Small intestine (tissue), 7 donors: ENCODE measurements at regions not wholly inside any gene's neighbourhood (a gene's known extent, or its start where the extent isn't known, plus 50 kb on each side); places are given as distances from the start of the nearest gene placed in this dataset.
"Not testable (repeated sequence)": the region's sequence is repeated elsewhere in the genome, so short reads cannot be mapped to it uniquely, and the experiment has no call there.

Experiments
- DNase-seq, 2 donors: peaks; one replicate each; pipeline versions ENCODE4 v3.0.0 to v3.0.0-alpha.2; 2013
- FAIRE-seq: peaks from 2 replicates; lab custom pipeline; 2012; peaks lifted over from hg19 to GRCh38; lab: Jason Lieb, UNC
- H3K27ac ChIP-seq, 3 donors: one replicate each; pipeline ENCODE4 v1.5.1; 2013; ENCODE audit warnings: low read length in 2 of 3, mild to moderate bottlenecking in 2 of 3, control low read depth in 1 of 3, inconsistent platforms in 1 of 3, low read depth in 1 of 3, moderate library complexity in 1 of 3
- H3K27me3 ChIP-seq, 3 donors: one replicate each; pipeline ENCODE4 v1.6.1; 2013; ENCODE audit warnings: low read length in 3 of 3, inconsistent platforms in 1 of 3; ENCODE audit not compliant: control insufficient read depth in 3 of 3, insufficient read depth in 3 of 3
- H3K36me3 ChIP-seq, 3 donors: one replicate each; pipeline ENCODE4 v1.6.1; 2013; ENCODE audit warnings: low read length in 3 of 3, inconsistent platforms in 1 of 3, low read depth in 1 of 3, mild to moderate bottlenecking in 1 of 3, moderate library complexity in 1 of 3; ENCODE audit not compliant: control insufficient read depth in 3 of 3, insufficient read depth in 2 of 3
- H3K4me1 ChIP-seq, 3 donors: one replicate each; pipeline ENCODE4 v1.6.1; 2013; ENCODE audit warnings: low read length in 2 of 3, inconsistent platforms in 1 of 3, low read depth in 1 of 3, mild to moderate bottlenecking in 1 of 3, moderate library complexity in 1 of 3; ENCODE audit not compliant: control insufficient read depth in 3 of 3, insufficient read depth in 2 of 3
- H3K4me3 ChIP-seq, 3 donors: one replicate each; pipeline ENCODE4 v1.5.1; 2013; ENCODE audit warnings: low read length in 3 of 3, control low read depth in 1 of 3, inconsistent platforms in 1 of 3, low read depth in 1 of 3, mild to moderate bottlenecking in 1 of 3, moderate library complexity in 1 of 3
- H3K9me3 ChIP-seq, 2 donors: one replicate each; pipeline ENCODE4 v1.6.1; 2013; ENCODE audit warnings: low read depth in 1 of 2, low read length in 1 of 2; ENCODE audit not compliant: control insufficient read depth in 2 of 2, insufficient read depth in 1 of 2
- WGBS, 3 donors: extraction: QIAGEN DNeasy Blood & Tissue Kit; methylation state at CpG; one replicate each; pipeline ENCODE4 v1.1.7; 2013; 5-methylcytosine and 5-hydroxymethylcytosine counted together
- donor health status: healthy with polysubstance abuse.
- donor health status: control.
- donor health status: control.
- donor health status: Bipolar disorder and iron deficiency.
- donor health status: healthy.

- no peak overlapping the region for H3K4me3 ChIP-seq
- 68 to 86% (median 74%) methylated on average over 3 of the region's 3 CpGs for WGBS, 3 donors
- no peak overlapping the region for H3K27ac ChIP-seq
- DNase-seq (no peak), FAIRE-seq (no peak)
- no peaks in the 10 kb centered on the region for H3K36me3 ChIP-seq
- no peaks in the 10 kb centered on the region for H3K27me3 ChIP-seq
- H3K9me3 ChIP-seq = peaks cover 0 to 3% of the 10 kb centered on the region in 2 donors
- no peaks in the 10 kb centered on the region for H3K4me1 ChIP-seq
Observed at GRCh38 chr6:48377115-48377514, 266.1 kb upstream of the PTCHD4 start.

- WGBS, 3 donors = 94 to 95% (median 95%) methylated on average over 8 to 34 of the region's 34 CpGs
- H3K4me3 ChIP-seq, H3K9me3 ChIP-seq, H3K4me1 ChIP-seq, H3K36me3 ChIP-seq, H3K27me3 ChIP-seq, FAIRE-seq, DNase-seq, H3K27ac ChIP-seq: not testable (repeated sequence)
Observed at GRCh38 chr6:48371226-48371625, 260.2 kb upstream of the PTCHD4 start.

GRCh38 chr6:48369100-48369499 lies 258.1 kb upstream of the PTCHD4 start:
- no peaks in the 10 kb centered on the region for H3K27me3 ChIP-seq
- no peak overlapping the region for H3K27ac ChIP-seq
- no peaks in the 10 kb centered on the region for H3K4me1 ChIP-seq
- no peaks in the 10 kb centered on the region for H3K36me3 ChIP-seq
- WGBS, 3 donors = 89% methylated on average over 2 of the region's 2 CpGs
- no peak for FAIRE-seq
- no peak for DNase-seq
- peaks cover 0 to 3% of the 10 kb centered on the region in 2 donors for H3K9me3 ChIP-seq
- no peak overlapping the region for H3K4me3 ChIP-seq

- Histone ChIP-seq H3K4me1 (no peaks in the 10 kb centered on the region), H3K27ac (no peak overlapping the region), H3K36me3 (no peaks in the 10 kb centered on the region), H3K27me3 (no peaks in the 10 kb centered on the region), H3K4me3 (no peak overlapping the region), H3K9me3 (no peaks in the 10 kb centered on the region)
- DNase-seq (no peak), FAIRE-seq (no peak)
- WGBS, 3 donors = 70 to 79% (median 77%) methylated on average over 1 of the region's 1 CpG
Observed at GRCh38 chr6:48325701-48326100, 214.7 kb upstream of the PTCHD4 start.

GRCh38 chr6:48318670-48319069 lies 207.7 kb upstream of the PTCHD4 start:
- FAIRE-seq (no peak), DNase-seq (no peak)
- Histone ChIP-seq H3K27ac (no peak overlapping the region), H3K4me1 (no peaks in the 10 kb centered on the region), H3K9me3 (no peaks in the 10 kb centered on the region), H3K36me3 (no peaks in the 10 kb centered on the region), H3K4me3 (no peak overlapping the region), H3K27me3 (no peaks in the 10 kb centered on the region)
- 78 to 84% (median 80%) methylated on average over 5 of the region's 5 CpGs for WGBS, 3 donors

GRCh38 chr6:48315915-48316314 lies 204.9 kb upstream of the PTCHD4 start:
- no peak for FAIRE-seq
- Histone ChIP-seq H3K27ac (no peak overlapping the region), H3K36me3 (no peaks in the 10 kb centered on the region), H3K4me3 (no peak overlapping the region), H3K4me1 (no peaks in the 10 kb centered on the region), H3K27me3 (no peaks in the 10 kb centered on the region), H3K9me3 (no peaks in the 10 kb centered on the region)
- WGBS, 3 donors = 78 to 83% (median 78%) methylated on average over 1 of the region's 1 CpG
- DNase-seq = no peak

GRCh38 chr6:48315051-48315719 lies 204.2 kb upstream of the PTCHD4 start:
- H3K27me3 ChIP-seq = no peaks in the 10 kb centered on the region
- 59 to 66% (median 61%) methylated on average over 5 of the region's 5 CpGs for WGBS, 3 donors
- DNase-seq = no peak
- no peak overlapping the region for H3K4me3 ChIP-seq
- H3K36me3 ChIP-seq = no peaks in the 10 kb centered on the region
- H3K9me3 ChIP-seq = no peaks in the 10 kb centered on the region
- H3K27ac ChIP-seq = no peak overlapping the region
- FAIRE-seq = no peak
- no peaks in the 10 kb centered on the region for H3K4me1 ChIP-seq

- FAIRE-seq = no peak
Observed at GRCh38 chr6:48311301-48311700, 200.3 kb upstream of the PTCHD4 start.

GRCh38 chr6:48307573-48307972 lies 196.6 kb upstream of the PTCHD4 start:
- 86 to 92% (median 87%) methylated on average over 2 of the region's 2 CpGs for WGBS, 3 donors
- Histone ChIP-seq H3K36me3 (no peaks in the 10 kb centered on the region), H3K4me1 (no peaks in the 10 kb centered on the region), H3K4me3 (no peak overlapping the region), H3K27ac (no peak overlapping the region), H3K27me3 (no peaks in the 10 kb centered on the region), H3K9me3 (no peaks in the 10 kb centered on the region)
- DNase-seq (no peak), FAIRE-seq (no peak)

More at GRCh38 chr6:48311301-48311700, 200.3 kb upstream of the PTCHD4 start:
- H3K27ac ChIP-seq = no peak overlapping the region
- H3K4me3 ChIP-seq = no peak overlapping the region
- H3K27me3 ChIP-seq = no peaks in the 10 kb centered on the region
- no peaks in the 10 kb centered on the region for H3K36me3 ChIP-seq
- no peaks in the 10 kb centered on the region for H3K9me3 ChIP-seq
- no peaks in the 10 kb centered on the region for H3K4me1 ChIP-seq
- DNase-seq = no peak
